Heart left ventricle (tissue), 13 donors: ENCODE measurements at regions not wholly inside any gene's neighbourhood (a gene's known extent, or its start where the extent isn't known, plus 50 kb on each side); places are given as distances from the start of the nearest gene placed in this dataset.

Experiments used
- CTCF ChIP-seq, 12 donors: fragments of 200-600 bp; sonication (generic) in 4 of 12; IDR thresholded peaks; one replicate each; pipeline versions ENCODE4 v1.5.0 to v1.8.0; 2018 to 2022; ENCODE audit warnings: antibody characterized with exemption in 12 of 12, mild to moderate bottlenecking in 5 of 12
- POLR2A ChIP-seq, 2 donors: fragments of 450-650 bp; IDR thresholded peaks; one replicate each; pipeline ENCODE4 v1.6.1; 2017; ENCODE audit warnings: antibody characterized with exemption in 2 of 2, mild to moderate bottlenecking in 2 of 2, moderate library complexity in 2 of 2
- donor health status: ischemic (EF 13 %, LVEDD 7.1; RV severe dilation, severe dysfunction).
- donor health status: DM: no; HTN: yes; CAD: no.
- donor health status: DM: no; HTN: no; CAD: no.
- donor health status: ischemic (EF 25% LVEDD 6.9; RV normal size, moderate dysfunction).
- donor health status: ischemic (EF 25% LVEDD 5.7; RV mildly dilated, moderate dysfunction).
- donor health status: ischemic (EF 35%, LVEDD 5.7; RV mildly dilated, moderate dysfunction).
- donor health status: nonischemic (EF 11% LVEDD 7.7; RV severe dilation, severe dysfunction).
- donor health status: DM: yes; HTN: yes; CAD: no.
- donor health status: PGD.
- donor health status: ischemic (EF 29% LVEDD 5.4; RV normal size, mild dysfunction).
- donor health status: nonischemic (EF 23%, LVEDD 6.1; RV moderate dilation, normal function).

GRCh38 chr6:150486048-150486447, 113.6 kb upstream of the PLEKHG1 start:
- TF ChIP-seq CTCF (IDR thresholded peaks at IDR 0.05) (no peak), POLR2A (IDR thresholded peaks at IDR 0.05) (no peak)
